HFF-Myc (cell line): ENCODE measurements at regions not wholly inside any gene's neighbourhood (a gene's known extent, or its start where the extent isn't known, plus 50 kb on each side); places are given as distances from the start of the nearest gene placed in this dataset.
"Not testable (repeated sequence)": the region's sequence is repeated elsewhere in the genome, so short reads cannot be mapped to it uniquely, and the experiment has no call there.

ENCODE experiments used
- DNase-seq: peaks from one replicate; pipeline ENCODE4 v3.0.0-alpha.2; 2011; ENCODE audit warnings: low read depth; ENCODE audit errors: extremely low read depth
- H3K4me3 ChIP-seq: replicated peaks from 2 replicates; pipeline ENCODE4 v1.5.1; 2011; ENCODE audit warnings: low read depth, mild to moderate bottlenecking, control low read depth, low read length
- CTCF ChIP-seq: IDR thresholded peaks from 2 replicates; pipeline ENCODE4 v1.5.1; 2012; ENCODE audit warnings: mild to moderate bottlenecking, low read depth, low read length, control low read depth; ENCODE audit errors: missing control alignments

GRCh38 chr6:165837948-165838745, 175.1 kb upstream of the PDE10A start:
- no peak for DNase-seq
- no peak for TF ChIP-seq CTCF
- no peak overlapping the region for H3K4me3 ChIP-seq

GRCh38 chr6:165836648-165837047, 173.6 kb upstream of the PDE10A start:
- H3K4me3 ChIP-seq, DNase-seq: not testable (repeated sequence)

- no peak overlapping the region for H3K4me3 ChIP-seq
- TF ChIP-seq CTCF = no peak
- no peak for DNase-seq
These were observed 172.4 kb upstream of the PDE10A start for GRCh38 chr6:165835410-165835851.

GRCh38 chr6:165834613-165835259, 171.7 kb upstream of the PDE10A start:
- DNase-seq = no peak
- no peak overlapping the region for H3K4me3 ChIP-seq
- no peak for TF ChIP-seq CTCF

GRCh38 chr6:165833355-165833754, 170.3 kb upstream of the PDE10A start:
- H3K4me3 ChIP-seq = no peak overlapping the region
- no peak for TF ChIP-seq CTCF
- no peak for DNase-seq

- no peak for TF ChIP-seq CTCF
- no peak overlapping the region for H3K4me3 ChIP-seq
These were observed 168.9 kb upstream of the PDE10A start for GRCh38 chr6:165831812-165832510.

GRCh38 chr6:165830761-165831160, 167.7 kb upstream of the PDE10A start:
- TF ChIP-seq CTCF = no peak
- no peak for DNase-seq
- no peak overlapping the region for H3K4me3 ChIP-seq

More at GRCh38 chr6:165831812-165832510, 168.9 kb upstream of the PDE10A start:
- no peak for DNase-seq
